OCI-M2 (cell line): ENCODE measurements at regions not wholly inside any gene's neighbourhood (a gene's known extent, or its start where the extent isn't known, plus 50 kb on each side); places are given as distances from the start of the nearest gene placed in this dataset.
"Not testable (repeated sequence)": the region's sequence is repeated elsewhere in the genome, so short reads cannot be mapped to it uniquely, and the experiment has no call there.

Experiments used
- DNase-seq: peaks from one replicate; lab custom pipeline; 2025; ENCODE audit not compliant: unreplicated experiment; lab: John Stamatoyannopoulos, UW

DNA sequence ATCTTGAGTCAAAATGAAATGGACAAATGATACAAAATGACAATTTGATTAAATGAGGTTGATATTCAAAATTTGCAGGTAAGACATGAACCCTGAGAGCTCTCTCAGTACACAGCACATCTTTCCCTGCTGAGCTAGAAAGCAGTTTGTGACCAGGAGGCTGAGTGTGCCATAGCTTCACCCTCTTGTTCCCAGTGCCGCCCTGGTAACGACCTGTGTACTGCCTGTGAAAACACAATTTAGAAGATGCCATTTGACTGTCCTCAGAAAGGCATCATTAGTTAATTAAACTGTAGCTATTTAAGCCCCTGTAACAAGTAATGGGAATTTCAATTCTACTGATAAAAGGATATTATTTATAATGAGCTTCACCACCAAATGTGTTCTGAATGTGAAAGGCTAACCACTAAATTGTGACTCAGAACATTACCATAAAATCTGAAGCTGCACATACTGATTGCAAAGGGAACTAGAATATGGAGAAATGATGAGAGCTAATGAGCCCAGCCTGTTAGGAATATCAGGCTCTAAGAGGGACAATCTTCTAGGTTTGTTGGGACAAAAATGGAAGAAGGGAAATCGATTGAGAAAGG is 212.9 kb upstream of the ARPP21 start:
- DNase-seq: no peak

DNA sequence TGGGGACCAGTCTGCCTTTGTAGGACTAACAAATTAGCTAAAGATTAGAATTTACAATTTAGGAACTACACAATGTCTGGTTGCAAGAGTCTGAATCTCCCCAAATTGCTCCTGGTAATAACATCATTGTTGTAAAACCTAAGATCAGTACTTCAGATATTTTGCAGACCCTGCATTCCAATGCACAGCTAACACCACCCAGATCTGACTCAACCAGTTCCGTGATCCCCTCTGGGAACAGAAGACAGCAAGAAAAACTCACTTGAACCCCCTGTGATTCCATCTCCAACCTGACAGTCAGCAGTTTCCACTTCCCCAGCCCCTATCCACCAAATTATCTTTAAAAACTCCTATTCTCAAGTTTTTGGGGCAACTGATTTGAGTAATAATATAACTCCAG is 201.9 kb upstream of the ARPP21 start:
- DNase-seq: no peak

DNA sequence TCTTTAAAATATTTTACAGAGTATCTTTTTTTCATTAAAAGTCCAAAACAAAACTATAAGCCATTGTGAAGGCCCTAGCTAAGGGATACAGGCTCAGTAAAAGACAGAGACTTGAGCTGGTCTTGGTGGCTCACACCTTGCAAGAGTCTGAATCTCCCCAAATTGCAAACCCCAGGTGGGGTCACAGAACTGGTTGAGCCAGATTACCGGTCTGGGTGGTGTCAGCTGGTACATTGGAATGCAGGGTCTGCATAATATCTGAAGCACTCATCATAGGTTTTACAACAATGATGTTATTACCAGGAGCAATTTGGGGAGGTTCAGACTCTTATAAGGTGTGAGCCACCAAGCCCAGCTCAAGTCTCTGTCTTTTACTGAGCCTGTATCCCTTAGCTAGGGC is 201.2 kb upstream of the ARPP21 start:
- no peak for DNase-seq

DNA sequence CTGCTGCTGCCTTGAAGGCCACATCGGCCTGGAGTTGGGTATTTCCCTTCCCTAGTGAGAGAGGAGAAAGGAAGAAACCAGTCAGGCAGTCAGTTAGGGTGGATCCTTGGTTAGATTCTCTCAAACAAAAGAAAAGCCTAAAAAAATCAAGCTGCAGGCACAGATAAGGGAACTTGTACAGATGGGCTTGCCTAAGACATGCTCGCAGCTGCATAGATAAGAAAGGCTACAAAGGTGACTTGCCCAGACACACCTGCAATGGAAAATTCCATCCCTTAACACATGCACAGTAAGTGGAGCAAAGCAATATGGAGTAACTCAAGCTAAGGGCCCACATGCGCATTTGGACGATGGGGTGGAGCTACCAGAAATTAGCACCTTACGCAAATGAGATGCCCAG is 199.7 kb upstream of the ARPP21 start:
- DNase-seq: no peak

DNA sequence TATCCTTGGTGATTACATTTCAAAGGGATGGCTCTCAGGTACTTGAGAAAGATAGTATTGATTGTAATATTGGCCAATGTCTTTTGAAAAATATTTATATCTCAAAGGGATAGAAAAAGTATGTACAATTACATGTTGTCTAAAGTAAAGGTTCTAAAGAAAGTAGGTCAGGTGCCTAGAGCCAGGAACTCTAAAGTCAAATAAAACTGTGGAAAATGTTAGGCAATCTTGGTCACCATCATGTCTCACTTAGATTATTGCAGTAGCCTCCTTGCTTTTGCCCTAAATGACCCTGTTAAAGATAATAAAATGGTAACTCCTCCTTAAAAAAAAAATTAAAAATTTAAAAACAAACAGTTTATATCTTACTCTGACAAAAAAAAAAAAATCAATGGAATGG is 198.5 kb upstream of the ARPP21 start:
- no peak for DNase-seq

DNA sequence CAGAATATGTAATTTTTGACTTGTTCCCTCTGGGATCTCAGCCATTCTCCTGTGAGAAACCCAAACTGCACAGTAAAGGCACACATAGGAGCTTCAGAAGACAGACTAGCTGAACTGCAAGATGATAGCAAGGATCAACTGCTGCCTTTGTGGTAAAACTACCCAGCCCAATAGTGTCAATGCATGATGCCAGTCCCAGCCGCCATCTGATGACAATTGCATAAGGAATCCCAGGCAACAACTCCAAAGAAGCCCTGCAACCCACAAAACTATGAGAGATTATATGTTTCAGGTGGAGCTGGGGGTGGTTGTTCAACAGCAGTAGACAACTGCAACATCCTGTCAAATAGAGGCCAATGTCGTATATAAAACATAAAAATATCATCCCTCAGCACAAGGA is 192.4 kb upstream of the ARPP21 start:
- no peak for DNase-seq

DNA sequence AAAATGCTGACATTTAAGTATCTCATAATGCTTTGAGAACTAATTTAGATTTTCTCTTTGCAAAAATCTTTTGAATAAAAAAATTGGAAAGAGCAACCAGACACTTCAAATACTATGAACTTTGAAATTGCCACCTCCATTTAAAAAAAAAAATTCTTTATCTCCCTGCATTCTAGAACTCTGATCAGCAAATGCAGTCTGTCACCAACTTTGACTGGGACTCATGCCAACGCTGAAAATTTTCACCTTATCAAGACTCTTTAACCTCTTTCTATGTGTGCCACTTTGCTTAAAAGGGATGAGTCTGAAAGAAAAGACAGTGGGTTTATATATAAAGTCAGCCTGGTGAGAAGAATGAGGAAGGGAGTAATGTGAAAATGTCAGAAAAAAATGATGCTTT is 191.2 kb upstream of the ARPP21 start:
- no peak for DNase-seq

DNA sequence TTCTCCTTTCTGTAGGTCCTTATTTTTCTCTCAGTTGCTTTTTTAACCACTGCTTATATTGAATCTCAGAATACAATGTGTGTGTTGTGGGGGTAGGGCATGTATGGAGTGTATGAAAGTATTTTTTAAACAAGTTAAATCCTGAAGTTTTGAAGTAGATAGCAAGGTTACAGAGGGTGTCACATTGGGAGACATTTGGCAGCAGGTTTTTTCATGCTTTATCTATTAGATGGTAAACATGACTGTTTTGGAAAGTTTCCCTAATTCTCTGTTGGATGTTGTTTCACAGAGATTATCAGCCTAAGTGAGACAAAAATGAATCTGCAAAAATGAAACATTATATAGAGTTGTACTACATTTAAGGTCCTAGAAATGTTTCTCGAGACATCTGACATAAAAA is 190.6 kb upstream of the ARPP21 start:
- DNase-seq: no peak

DNA sequence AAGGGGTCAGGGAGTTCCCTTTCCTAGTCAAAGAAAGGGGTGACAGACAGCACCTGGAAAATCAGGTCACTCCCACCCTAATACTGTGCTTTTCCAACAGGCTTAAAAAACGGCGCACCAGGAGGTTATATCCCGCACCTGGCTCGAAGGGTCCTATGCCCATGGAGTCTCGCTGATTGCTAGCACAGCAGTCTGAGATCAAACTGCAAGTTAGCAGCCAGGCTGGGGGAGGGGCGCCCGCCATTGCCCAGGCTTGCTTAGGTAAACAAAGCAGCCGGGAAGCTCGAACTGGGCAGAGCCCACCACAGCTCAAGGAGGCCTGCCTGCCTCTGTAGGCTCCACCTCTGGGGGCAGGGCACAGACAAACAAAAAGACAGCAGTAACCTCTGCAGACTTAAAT is 184.5 kb upstream of the ARPP21 start:
- not testable (repeated sequence) for DNase-seq

DNA sequence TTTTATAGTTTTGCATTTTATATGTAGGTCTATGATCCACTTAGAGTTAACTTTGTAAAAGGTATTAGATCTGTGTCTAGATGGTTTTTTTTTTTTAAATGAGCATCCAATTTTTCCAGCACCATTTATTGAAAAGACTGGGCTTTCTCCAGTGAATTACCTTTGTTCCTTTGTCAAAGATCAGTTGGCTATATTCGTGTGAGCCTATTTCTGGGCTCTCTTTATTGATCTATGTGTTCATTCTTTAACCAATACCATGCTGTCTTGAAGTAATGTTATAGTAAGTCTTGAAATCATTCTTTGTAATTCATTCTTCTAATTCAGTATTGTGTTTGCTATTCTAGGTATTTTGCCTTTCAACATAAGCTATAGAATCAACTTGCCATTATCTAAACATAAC is 165.4 kb upstream of the ARPP21 start:
- no peak for DNase-seq

DNA sequence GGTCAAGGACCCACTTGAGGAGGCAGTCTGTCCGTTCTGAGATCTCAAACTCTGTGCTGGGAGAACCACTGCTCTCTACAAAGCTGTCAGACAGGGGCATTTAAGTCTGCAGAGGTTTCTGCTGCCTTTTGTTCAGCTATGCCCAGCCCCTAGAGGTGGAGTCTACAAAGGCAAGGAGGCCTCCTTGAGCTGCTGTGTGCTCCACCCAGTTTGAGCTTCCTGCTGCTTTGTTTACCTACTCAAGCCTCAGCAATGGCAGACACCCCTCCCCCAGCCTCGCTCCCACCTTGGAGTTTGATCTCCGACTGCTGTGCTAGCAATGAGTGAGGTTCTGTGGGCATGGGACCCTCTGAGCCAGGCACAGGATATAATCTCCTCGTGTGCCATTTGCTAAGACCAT is 156.8 kb upstream of the ARPP21 start:
- DNase-seq: not testable (repeated sequence)

DNA sequence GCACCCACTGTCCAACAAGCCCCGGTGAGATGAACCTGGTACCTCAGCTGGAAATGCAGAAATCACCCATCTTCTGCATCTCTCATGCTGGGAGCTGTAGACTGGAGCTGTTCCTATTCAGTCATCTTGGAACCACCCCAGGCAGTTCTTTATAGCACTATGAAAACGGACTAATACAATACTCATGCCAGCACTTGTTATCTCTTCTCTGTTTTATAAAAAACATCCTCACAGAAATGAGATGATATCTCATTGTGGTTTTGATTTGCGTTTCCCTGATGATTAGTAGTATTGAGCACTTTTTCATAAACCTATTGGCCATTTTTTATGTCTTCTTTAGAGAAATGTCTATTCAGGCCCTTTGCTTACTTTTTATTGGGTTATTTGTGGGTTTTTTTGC is 156.2 kb upstream of the ARPP21 start:
- DNase-seq: no peak

DNA sequence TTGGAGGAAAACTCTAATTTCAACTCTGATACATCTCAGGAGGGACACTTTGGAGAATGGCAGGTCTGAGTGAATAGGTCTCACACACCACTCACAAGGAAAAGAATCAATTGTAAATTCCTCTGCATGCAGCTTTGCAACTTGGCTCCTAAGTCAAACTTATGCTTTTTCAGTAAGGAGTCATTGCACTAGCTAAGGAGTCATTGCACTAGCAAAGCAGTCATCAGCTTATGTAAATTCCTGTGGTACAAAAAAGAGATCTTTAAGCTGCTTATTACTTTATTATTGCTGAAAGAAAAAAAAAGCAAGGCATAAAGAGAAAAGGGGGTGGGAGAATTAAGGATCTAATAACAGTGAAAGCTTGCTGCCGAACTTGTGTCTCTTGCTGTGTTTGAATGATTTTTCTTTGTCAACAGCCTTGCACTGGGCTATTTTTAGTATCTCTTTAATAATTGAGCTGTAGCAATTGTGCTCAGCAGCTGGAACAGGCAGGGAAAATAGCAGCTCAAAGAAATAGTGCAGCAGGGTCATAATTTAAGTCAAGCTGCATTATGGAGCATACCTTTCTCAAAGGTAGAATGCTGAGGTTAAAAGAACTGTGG is 154.3 kb upstream of the ARPP21 start:
- DNase-seq: no peak

DNA sequence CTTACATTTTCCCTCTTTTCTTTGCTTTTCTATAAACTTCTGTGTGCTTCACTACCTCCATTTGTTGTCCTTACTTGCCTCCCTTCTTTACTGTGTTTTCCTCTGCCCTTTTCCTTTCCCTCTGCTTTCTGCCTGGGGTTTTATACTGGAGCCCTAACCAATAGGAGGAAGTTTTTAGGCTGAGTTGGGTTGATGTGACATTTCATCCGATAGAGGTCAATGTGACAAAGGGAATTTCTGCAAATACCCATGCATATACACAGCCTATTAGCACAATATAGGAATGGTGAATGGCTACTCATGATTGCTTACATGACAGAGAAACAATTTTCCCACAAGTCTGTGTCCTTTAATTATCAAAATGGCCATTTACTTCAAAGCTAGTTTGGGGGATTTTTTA is 153.0 kb upstream of the ARPP21 start:
- DNase-seq: no peak

DNA sequence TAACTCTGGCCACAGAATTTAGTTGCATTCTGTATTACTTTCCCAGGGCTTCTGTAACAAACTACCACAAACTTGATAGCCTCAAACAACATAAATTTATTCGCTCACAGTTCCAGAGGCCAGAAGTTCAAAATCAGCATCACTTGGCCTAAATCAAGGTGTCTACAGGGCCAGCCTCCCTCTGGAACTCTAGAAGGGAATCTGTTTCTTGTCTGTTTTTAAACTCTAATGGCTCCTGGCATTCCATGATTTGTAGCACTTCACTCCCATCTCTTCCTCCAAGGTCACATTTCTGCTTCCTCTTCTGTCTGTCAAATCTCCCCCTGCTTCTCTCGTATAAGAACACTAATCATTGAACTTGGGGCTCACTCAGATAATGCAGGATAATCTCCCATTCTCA is 151.9 kb upstream of the ARPP21 start:
- DNase-seq: no peak

DNA sequence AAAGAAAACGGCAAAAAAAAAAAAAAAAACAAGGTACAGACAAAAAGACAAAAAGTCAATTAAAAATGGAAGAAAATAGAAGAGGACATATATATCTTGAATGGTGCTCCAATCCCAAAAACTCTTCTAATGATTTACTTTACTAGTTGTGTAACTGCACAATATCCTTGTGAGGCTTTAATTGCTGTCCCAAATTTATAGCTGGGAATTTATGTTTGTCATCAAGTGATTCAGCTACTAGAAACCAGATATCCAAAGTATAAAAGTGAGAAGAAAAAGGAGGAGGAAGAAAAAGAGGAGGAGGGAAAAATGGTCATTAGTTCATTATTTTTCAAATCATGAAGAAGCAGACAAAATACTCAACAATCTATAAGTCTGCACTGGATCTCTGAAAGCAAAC is 150.8 kb upstream of the ARPP21 start:
- no peak for DNase-seq

DNA sequence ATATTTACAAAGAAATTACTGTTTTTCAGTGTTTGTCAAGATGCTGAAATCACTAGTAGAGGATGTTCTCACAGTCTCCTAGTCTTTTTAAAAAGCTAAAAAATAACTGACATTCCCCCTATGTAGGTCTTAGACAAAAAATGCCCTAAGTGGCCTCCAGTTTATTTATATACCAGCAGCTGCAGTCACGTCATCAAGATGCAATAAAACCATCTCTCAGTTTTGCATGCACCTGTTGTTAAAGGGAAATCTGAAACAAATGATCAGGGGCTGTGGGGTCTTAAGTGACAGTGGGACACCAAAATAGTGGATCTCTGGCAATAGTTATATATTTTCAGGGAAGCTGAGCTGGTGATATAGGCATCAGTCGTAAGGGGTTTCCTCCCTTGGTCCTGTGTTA is 146.5 kb upstream of the ARPP21 start:
- no peak for DNase-seq

DNA sequence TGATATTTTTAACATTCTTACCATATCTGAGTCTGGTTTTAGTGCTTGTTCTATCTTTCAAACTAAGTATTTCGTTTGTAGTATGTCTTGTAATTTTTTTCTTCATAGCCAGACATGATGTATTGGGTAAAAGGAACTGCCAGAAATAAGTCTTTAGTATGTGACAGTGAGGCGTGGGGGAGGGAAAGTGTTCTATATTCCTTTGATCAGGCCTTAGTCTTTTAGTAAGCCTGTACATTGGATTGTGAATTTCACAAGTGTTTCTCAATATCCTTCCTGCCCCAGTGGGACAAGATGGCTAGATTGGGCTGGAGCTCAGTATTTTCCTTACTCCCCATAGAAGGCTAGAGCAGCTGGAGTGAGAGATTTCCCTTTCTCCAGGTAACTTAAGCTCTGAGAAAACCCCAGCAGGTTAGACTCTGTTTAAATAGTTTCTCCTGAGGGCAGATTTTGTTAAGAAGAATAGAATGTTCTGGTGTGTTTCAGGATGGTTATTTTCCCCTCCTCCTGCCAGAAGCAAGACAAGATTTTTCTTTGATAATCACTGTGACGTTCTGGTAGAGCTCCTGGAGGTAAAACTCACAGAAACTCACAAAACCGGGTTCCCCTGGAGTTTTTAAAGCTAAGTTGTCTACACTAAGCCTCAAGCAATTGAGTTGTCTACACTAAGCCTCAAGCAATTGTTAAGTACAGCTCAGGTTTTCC is 140.7 kb upstream of the ARPP21 start:
- no peak for DNase-seq

DNA sequence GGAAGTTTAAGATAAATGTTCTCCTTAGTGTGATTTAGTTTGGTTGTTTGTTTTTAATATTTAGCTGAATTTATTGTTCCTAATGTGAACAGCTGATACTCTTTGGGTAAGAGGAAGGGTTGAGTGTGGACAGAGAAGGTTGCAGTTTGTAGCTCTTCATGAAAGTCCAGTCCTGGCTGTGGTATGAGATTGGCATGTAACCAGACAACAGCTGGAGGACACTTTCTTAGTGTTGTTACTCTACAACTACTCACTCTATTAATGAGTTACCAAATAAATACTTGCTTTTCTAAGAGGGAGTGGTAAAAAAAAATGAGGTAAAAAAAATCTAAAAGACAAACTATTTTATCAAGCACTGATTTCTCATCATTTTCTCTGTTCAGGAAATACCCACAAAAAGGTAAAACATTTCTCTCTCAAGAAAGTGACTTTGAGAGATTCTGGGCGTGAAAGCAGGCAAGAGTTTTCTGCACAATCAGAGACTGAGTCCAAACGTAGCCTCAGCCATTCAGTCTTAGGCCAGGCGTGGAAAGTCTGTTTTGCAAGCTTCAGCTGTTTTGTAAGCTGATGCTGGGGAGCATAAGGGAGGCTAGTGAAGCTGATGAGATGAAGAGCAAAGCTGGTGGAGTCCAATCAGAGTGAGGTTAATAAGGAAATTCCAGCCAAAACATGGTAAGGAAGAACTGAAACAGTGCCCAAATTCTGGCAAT is 138.5 kb upstream of the ARPP21 start:
- DNase-seq: no peak

DNA sequence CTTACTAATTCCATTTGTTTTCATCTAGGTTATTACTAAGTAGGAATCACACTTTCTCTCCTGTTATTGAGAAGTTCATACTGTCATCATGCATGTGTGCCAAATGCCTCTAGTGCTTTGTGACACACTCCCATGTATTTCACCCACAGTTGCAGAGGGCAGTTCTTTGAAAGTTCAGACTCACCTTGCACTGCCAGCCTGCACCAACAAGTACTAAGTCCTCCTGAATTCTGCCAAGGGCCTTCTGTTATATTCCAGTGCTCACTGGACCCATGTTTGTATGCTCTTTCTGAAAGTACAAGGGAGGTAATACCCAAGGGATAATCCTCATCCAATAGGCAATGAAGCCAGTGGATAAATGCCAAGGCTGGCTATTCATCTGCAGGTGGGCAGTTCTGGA is 136.6 kb upstream of the ARPP21 start:
- no peak for DNase-seq

DNA sequence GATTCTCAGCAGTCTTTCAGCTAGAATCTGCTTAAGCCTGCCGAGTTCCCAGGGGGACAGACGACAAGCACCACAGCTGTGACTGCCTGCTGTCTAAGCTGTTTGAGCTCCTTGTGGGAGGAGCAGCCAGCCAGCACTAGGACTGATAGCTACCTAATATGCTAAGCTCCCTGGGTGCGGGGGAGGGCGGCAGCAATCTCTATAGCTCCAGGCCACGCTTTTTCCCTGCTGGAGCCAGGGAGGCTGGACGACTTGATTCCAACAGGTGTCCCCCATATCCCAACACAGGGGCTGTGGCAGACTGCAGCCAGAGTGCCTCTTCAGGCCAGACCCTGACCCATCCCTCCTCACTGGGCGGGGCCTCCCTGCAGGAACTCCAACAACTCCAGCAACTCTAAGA is 134.1 kb upstream of the ARPP21 start:
- DNase-seq: no peak

DNA sequence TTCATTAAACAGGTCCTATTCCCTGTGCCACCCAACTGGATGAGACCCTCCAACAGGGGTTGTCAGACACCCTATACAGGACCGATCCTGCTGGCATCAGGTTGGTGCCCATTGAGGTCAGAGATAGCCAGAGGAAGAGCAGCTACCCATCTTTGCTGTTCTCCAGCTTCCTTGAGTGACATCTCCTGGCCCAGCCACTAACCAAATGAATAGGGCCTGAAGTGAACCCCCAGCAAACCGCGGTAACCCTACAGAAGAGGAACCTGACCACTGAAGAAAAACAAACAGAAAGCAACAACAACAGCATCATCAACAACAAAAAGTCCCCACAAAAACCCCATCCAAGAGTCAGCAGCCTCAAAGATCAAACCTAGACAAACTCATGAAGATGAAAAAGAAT is 133.6 kb upstream of the ARPP21 start:
- DNase-seq: no peak
